ENCODE measurements at regions not wholly inside any gene's neighbourhood (a gene's known extent, or its start where the extent isn't known, plus 50 kb on each side); places are given as distances from the start of the nearest gene placed in this dataset.

- no peak overlapping the region for H3K9ac ChIP-seq (replicated peaks; ENCODE audit: extremely low read depth, insufficient read depth, low read length)
- FAIRE-seq (no peak), DNase-seq (ENCODE audit: low read depth, low spot score) (no peak)
- intact Hi-C loops (cut with micrococcal nuclease), result no loop called here
- peaks cover 5 to 9% of the 10 kb centered on the region in 2 experiments for H3K27me3 ChIP-seq (ENCODE audit: control insufficient read depth in 2 of 2, insufficient read depth in 2 of 2, low read length in 2 of 2)
- no peak overlapping the region for H2AFZ ChIP-seq (ENCODE audit: low read depth, low read length)
- H3K4me1 ChIP-seq (ENCODE audit: control insufficient read depth, extremely low read depth, insufficient read depth, low read length), result peaks cover 14% of the 10 kb centered on the region
- no peak overlapping the region for H3K4me2 ChIP-seq (ENCODE audit: insufficient read depth, low read length)
- H4K20me1 ChIP-seq (replicated peaks; ENCODE audit: control insufficient read depth, extremely low read depth, insufficient read depth, low read length), result no peaks in the 10 kb centered on the region
- H3K4me3 ChIP-seq (replicated peaks in 1 of 3; ENCODE audit: insufficient read depth in 1 of 3, low read depth in 1 of 3, low read length in 3 of 3), result no peak overlapping the region
- no peaks in the 10 kb centered on the region for H3K9me3 ChIP-seq (replicated peaks; ENCODE audit: control insufficient read depth, insufficient read depth, low read length)
- H3K27ac ChIP-seq (ENCODE audit: insufficient read depth, low read depth, low read length), result no peak overlapping the region
- no peaks in the 10 kb centered on the region for H3K79me2 ChIP-seq (ENCODE audit: control insufficient read depth, insufficient read depth, low read length)
- BruUV-seq (replicated peaks), result no TSS peak
- dilution Hi-C loops (cut with MboI; ENCODE audit: extremely low pct_ligation_motif_present, low sequenced_read_pairs), result no loop called here
- ChIA-PET CTCF (no interaction called here), POLR2A (no interaction called here)
- H3K9me1 ChIP-seq (replicated peaks; ENCODE audit: control insufficient read depth, extremely low read depth, insufficient read depth, low read length), result no peaks in the 10 kb centered on the region
- no peaks in the 10 kb centered on the region for H3K36me3 ChIP-seq (ENCODE audit: control insufficient read depth in 2 of 2, extremely low read depth in 1 of 2, insufficient read depth in 2 of 2, low read length in 2 of 2)
- no peak for TF ChIP-seq POLR2AphosphoS5 (IDR thresholded peaks at IDR 0.05; ENCODE audit: insufficient read depth, low read depth, low read length)
Measured at GRCh38 chr12:25321772-25322171, 71.0 kb upstream of the KRAS start.

- CTCF ChIA-PET, result no interaction called here
- Histone ChIP-seq H3K4me1 (ENCODE audit: control insufficient read depth, extremely low read depth, insufficient read depth, low read length) (peaks cover 14% of the 10 kb centered on the region), H3K9me1 (replicated peaks; ENCODE audit: control insufficient read depth, extremely low read depth, insufficient read depth, low read length) (no peaks in the 10 kb centered on the region), H3K36me3 (ENCODE audit: control insufficient read depth in 2 of 2, extremely low read depth in 1 of 2, insufficient read depth in 2 of 2, low read length in 2 of 2) (no peaks in the 10 kb centered on the region), H2AFZ (ENCODE audit: low read depth, low read length) (no peak overlapping the region), H3K27me3 (ENCODE audit: control insufficient read depth in 2 of 2, insufficient read depth in 2 of 2, low read length in 2 of 2) (peaks cover 5 to 9% of the 10 kb centered on the region in 2 experiments), H3K4me2 (ENCODE audit: insufficient read depth, low read length) (no peak overlapping the region), H3K9me3 (replicated peaks; ENCODE audit: control insufficient read depth, insufficient read depth, low read length) (no peaks in the 10 kb centered on the region), H3K27ac (ENCODE audit: insufficient read depth, low read depth, low read length) (no peak overlapping the region), H3K79me2 (ENCODE audit: control insufficient read depth, insufficient read depth, low read length) (no peaks in the 10 kb centered on the region), H3K9ac (replicated peaks; ENCODE audit: extremely low read depth, insufficient read depth, low read length) (no peak overlapping the region), H4K20me1 (replicated peaks; ENCODE audit: control insufficient read depth, extremely low read depth, insufficient read depth, low read length) (no peaks in the 10 kb centered on the region), H3K4me3 (replicated peaks in 1 of 3; ENCODE audit: insufficient read depth in 1 of 3, low read depth in 1 of 3, low read length in 3 of 3) (no peak overlapping the region)
- FAIRE-seq (no peak), DNase-seq (ENCODE audit: low read depth, low spot score) (no peak)
- BruUV-seq (replicated peaks), result no TSS peak
- POLR2A ChIA-PET, result no interaction called here
- TF ChIP-seq GATA2 (IDR thresholded peaks at IDR 0.05; ENCODE audit: insufficient read depth, insufficient read length, low read depth, low read length) (no peak), JUN (IDR thresholded peaks at IDR 0.05; ENCODE audit: borderline replicate concordance, insufficient read depth, insufficient read length, low read depth) (no peak), MYC (IDR thresholded peaks at IDR 0.05; ENCODE audit: low read depth, low read length) (no peak), EZH2 (IDR thresholded peaks at IDR 0.05; ENCODE audit: borderline replicate concordance, low read depth, low read length, severe bottlenecking) (no peak), POLR2AphosphoS5 (IDR thresholded peaks at IDR 0.05; ENCODE audit: insufficient read depth, low read depth, low read length) (no peak), MAX (IDR thresholded peaks at IDR 0.05; ENCODE audit: insufficient read depth, insufficient read length) (no peak), FOS (IDR thresholded peaks at IDR 0.05; ENCODE audit: borderline replicate concordance, insufficient read depth, low read length) (no peak), POLR2A (IDR thresholded peaks at IDR 0.05; ENCODE audit: low read depth, low read length) (no peak), CTCF (IDR thresholded peaks at IDR 0.05; ENCODE audit: extremely low read depth in 1 of 2, insufficient read depth in 1 of 2, low read depth in 1 of 2, low read length in 2 of 2) (no peak)
- dilution Hi-C loops (cut with MboI; ENCODE audit: extremely low pct_ligation_motif_present, low sequenced_read_pairs) (no loop called here), intact Hi-C loops (cut with micrococcal nuclease) (no loop called here)
Measured at GRCh38 chr12:25320123-25321006, 69.6 kb upstream of the KRAS start.

Data from endothelial cell of umbilical vein (primary cell).